Suppressor macrophage treated with lipopolysaccharide for 4 hours (primary cell): ENCODE measurements at regions not wholly inside any gene's neighbourhood (a gene's known extent, or its start where the extent isn't known, plus 50 kb on each side); places are given as distances from the start of the nearest gene placed in this dataset.

Experiments
- DNase-seq: peaks from one replicate; pipeline ENCODE4 v3.0.0-alpha.2; 2020

DNA sequence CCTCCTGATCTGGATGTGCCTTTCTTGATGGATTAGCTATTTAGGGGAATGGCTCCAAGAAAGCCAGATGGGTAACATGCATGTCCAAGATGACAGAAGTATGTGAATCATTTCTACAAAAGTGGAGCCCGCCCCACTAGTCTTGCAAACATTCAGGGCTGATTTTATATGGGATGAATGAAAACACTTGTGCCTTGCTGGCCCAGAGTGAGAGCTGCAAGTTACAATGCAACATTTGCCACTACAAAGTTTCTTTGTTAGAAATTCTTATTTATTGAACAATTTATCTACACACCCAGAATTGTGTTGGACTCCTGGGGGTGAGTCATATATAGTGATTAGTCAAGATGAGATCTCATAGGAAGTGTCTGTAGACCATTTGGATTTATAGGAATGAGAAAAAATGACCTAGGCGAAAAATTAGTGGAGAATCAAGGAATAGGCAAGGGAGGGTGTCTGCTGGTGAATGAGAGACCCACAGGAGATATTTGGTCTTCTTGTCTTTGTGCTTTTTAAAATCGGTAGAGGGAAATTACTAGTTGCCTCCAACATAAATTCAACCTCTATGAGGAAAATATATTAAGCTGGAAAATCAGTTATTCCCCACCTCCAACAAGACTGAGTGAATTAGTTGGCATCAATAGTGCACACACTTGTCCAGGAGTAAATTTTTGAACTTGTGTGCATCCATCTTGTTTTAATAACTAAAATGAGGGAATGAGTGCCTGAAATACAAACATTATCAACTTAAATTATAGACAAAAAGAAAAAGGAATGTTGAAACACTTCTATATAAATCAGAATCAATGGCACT lies 53.5 kb upstream of the DCBLD2 start:
- no peak for DNase-seq

DNA sequence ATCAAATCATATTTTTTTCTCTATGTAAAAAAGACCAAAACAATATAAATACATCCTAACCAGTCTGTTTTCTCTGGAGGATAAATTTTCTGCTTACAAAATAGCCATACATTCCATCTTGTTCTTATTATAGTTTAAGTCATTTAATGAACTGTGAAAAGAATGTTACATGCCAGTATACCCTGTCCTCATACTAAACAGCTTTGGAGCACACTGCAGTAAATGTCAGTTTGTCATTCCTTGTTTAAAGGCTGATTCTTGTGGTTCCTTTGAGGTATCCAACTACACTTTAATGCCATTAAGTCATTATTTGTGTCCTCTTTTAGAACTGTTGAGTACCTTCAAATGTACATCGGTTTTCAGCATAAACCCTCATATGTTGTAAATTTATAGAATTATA lies 52.7 kb upstream of the DCBLD2 start:
- DNase-seq = no peak

DNA sequence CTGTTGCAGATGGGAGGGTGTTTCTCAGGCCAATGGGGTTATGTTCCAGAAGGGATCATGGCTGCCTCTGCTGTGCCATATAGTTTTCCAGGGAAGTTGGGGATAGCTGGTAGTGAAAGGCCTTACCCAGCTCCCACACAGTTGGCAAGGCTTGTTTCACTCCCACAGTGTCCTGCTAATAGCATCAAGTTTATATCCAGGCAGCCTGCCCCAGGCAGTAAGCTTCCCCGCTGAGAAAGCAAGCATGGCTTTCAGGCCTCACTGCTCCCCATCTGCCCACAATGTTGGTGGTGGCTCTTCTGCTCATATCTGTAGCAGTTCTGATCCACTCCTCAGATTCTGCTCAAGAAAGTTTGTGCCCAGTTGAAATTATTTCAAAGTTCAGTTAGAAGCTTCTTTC lies 50.9 kb upstream of the DCBLD2 start:
- no peak for DNase-seq
